PC-3 (cell line): ENCODE measurements at regions not wholly inside any gene's neighbourhood (a gene's known extent, or its start where the extent isn't known, plus 50 kb on each side); places are given as distances from the start of the nearest gene placed in this dataset.

ENCODE experiments used
- CTCF ChIP-seq: fragments of 300-600 bp; sonication (generic); conservative IDR thresholded peaks from 2 replicates; pipeline ENCODE4 v1.5.1; 2017; ENCODE audit warnings: antibody characterized with exemption, low read depth, mild to moderate bottlenecking, low read length
- EZH2phosphoT487 ChIP-seq: fragments of 300-600 bp; sonication (generic); IDR thresholded peaks from 2 replicates; pipeline ENCODE4 v1.6.1; 2018; ENCODE audit warnings: mild to moderate bottlenecking, antibody characterized with exemption, low read length, borderline replicate concordance

- no peak for TF ChIP-seq EZH2phosphoT487
- TF ChIP-seq CTCF = no peak
Observed at GRCh38 chr5:56499901-56500300, 266.8 kb upstream of the ANKRD55 start.
